ENCODE measurements at regions not wholly inside any gene's neighbourhood (a gene's known extent, or its start where the extent isn't known, plus 50 kb on each side); places are given as distances from the start of the nearest gene placed in this dataset.

GRCh38 chr18:78010363-78010762, 760.7 kb downstream of the GALR1 start:
- TF ChIP-seq EZH2 (IDR thresholded peaks at IDR 0.05; ENCODE audit: borderline replicate concordance, low read depth, low read length, severe bottlenecking) = no peak
- TF ChIP-seq CTCF (IDR thresholded peaks at IDR 0.05; ENCODE audit: borderline replicate concordance, extremely low read depth, low read length, poor library complexity, severe bottlenecking) = no peak

All from DND-41 (cell line).